Spleen (tissue), 11 donors: ENCODE measurements at regions not wholly inside any gene's neighbourhood (a gene's known extent, or its start where the extent isn't known, plus 50 kb on each side); places are given as distances from the start of the nearest gene placed in this dataset.
A peak's percentile ranks its signal among the peaks of the same experiment; 100 is the strongest.

ENCODE experiments used
- DNase-seq: peaks from one replicate; pipeline ENCODE4 v3.0.0-alpha.2; 2020
- H3K27ac ChIP-seq, 8 donors: fragments of 200-600 bp; sonication (generic) in 7 of 8; 1 replicate in 4 of 8; 2 replicates in 4 of 8; pipeline versions ENCODE4 v1.5.0 to v1.8.0; 2016 to 2021; ENCODE audit warnings: inconsistent platforms in 4 of 8, mild to moderate bottlenecking in 4 of 8, moderate library complexity in 1 of 8
- H3K27me3 ChIP-seq, 7 donors: fragments of 200-600 bp; sonication (generic) in 6 of 7; replicated peaks in 1 of 7; 1 replicate in 4 of 7; 2 replicates in 3 of 7; pipeline versions ENCODE4 v1.5.0 to v1.8.0; 2016 to 2021; ENCODE audit warnings: inconsistent platforms in 3 of 7, mild to moderate bottlenecking in 1 of 7
- H3K36me3 ChIP-seq, 6 donors: fragments of 200-600 bp; sonication (generic) in 5 of 6; 1 replicate in 4 of 6; 2 replicates in 2 of 6; pipeline versions ENCODE4 v1.5.0 to v1.8.0; 2016 to 2021; ENCODE audit warnings: inconsistent platforms in 2 of 6
- H3K4me1 ChIP-seq, 6 donors: fragments of 200-600 bp; sonication (generic) in 5 of 6; 1 replicate in 3 of 6; 2 replicates in 3 of 6; pipeline versions ENCODE4 v1.5.0 to v1.8.0; 2016 to 2021; ENCODE audit warnings: inconsistent platforms in 3 of 6
- H3K4me3 ChIP-seq, 8 donors: fragments of 200-600 bp; sonication (generic) in 7 of 8; 1 replicate in 4 of 8; 2 replicates in 4 of 8; pipeline versions ENCODE4 v1.5.0 to v1.8.0; 2016 to 2021; ENCODE audit warnings: inconsistent platforms in 4 of 8, mild to moderate bottlenecking in 4 of 8, moderate library complexity in 2 of 8
- H3K9me3 ChIP-seq, 8 donors: fragments of 200-600 bp; sonication (generic) in 7 of 8; 1 replicate in 4 of 8; 2 replicates in 4 of 8; pipeline versions ENCODE4 v1.5.0 to v1.8.0; 2016 to 2021; ENCODE audit warnings: inconsistent platforms in 4 of 8
- POLR2A ChIP-seq, 3 donors: fragments of 450-650 bp; IDR thresholded peaks; one replicate each; pipeline ENCODE4 v1.5.1; 2017; ENCODE audit warnings: antibody characterized with exemption in 3 of 3, mild to moderate bottlenecking in 1 of 3
- POLR2AphosphoS5 ChIP-seq, 3 donors: sonication (generic); formaldehyde crosslinking; IDR thresholded peaks; one replicate each; pipeline ENCODE4 v1.5.1; 2017; ENCODE audit warnings: antibody characterized with exemption in 3 of 3
- WGBS, 5 donors: extraction: QIAGEN DNeasy Blood & Tissue Kit in 3 of 5; methylation state at CpG; one replicate each; pipeline versions ENCODE4 v1.1.5 to v1.1.7; 2013 to 2018; 5-methylcytosine and 5-hydroxymethylcytosine counted together
- intact Hi-C: fragments of 100-400 bp; cut with DNase I; formaldehyde crosslinking; loops from one replicate; pipeline ENCODE4 v1.15.0; 2023; ENCODE audit warnings: low total_unique reads
- TF ChIP-seq, protein P1 (sequence below), 11 experiments: fragments of 200-600 bp in 7 of 11; fragments of 450-650 bp in 4 of 11; sonication (generic) in 4 of 11; IDR thresholded peaks in 8 of 11; conservative IDR thresholded peaks in 3 of 11; 1 replicate in 7 of 11; 2 replicates in 4 of 11; pipeline versions ENCODE4 v1.4.0 to v1.8.0; 2016 to 2021; ENCODE audit warnings: antibody characterized with exemption in 11 of 11, inconsistent platforms in 4 of 11, mild to moderate bottlenecking in 1 of 11
- donor health status: healthy with polysubstance abuse.
- donor health status: DM: no; HTN: no; CAD: no; lungs with moderate emphysema.
- donor health status: DM: no; HTN: no; CAD: no.
- donor health status: Bipolar disorder and iron deficiency.
- donor health status: healthy.
- donor health status: DM: no; HTN: no; CAD: no.
- donor health status: DM: yes; HTN: yes; CAD: no.

GRCh38 chr1:83625646-83626045 is 373.3 kb downstream of the TTLL7 start:
- peaks cover 0 to 10% (median 0%) of the 10 kb centered on the region in 8 donors for H3K9me3 ChIP-seq
- 88 to 95% (median 88%) methylated on average over 3 of the region's 3 CpGs for WGBS, 5 donors
- intact Hi-C loops: no loop called here

DNA sequence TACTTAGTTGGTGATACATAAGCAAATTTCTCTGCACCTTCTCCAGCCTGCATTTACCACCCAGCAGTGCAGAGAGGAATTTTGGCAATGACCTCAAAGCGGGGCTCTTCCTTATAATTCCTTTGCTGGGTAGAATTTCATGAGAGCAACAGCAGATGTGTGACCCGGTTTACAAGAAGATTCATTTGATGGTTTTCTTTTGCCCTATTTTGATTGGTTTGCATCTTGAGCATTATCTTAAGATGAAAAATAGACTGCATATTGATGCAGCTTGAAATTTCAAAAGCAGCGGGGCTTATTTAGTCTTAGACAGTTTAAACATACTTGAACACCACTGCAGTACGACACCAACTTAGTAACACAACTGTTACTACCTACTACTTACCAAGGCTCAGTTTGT is 378.9 kb downstream of the TTLL7 start:
- DNase-seq: no peak
- no peaks in the 10 kb centered on the region for H3K4me1 ChIP-seq
- H3K27ac ChIP-seq: no peak overlapping the region
- intact Hi-C loops: no loop called here
- no peak overlapping the region for H3K4me3 ChIP-seq
- H3K9me3 ChIP-seq: no peaks in the 10 kb centered on the region
- 86 to 95% (median 91%) methylated on average over 4 of the region's 4 CpGs for WGBS, 5 donors
- no peaks in the 10 kb centered on the region for H3K36me3 ChIP-seq
- no peak for TF ChIP-seq POLR2A (IDR thresholded peaks at IDR 0.05)
- TF ChIP-seq, protein P1, sequence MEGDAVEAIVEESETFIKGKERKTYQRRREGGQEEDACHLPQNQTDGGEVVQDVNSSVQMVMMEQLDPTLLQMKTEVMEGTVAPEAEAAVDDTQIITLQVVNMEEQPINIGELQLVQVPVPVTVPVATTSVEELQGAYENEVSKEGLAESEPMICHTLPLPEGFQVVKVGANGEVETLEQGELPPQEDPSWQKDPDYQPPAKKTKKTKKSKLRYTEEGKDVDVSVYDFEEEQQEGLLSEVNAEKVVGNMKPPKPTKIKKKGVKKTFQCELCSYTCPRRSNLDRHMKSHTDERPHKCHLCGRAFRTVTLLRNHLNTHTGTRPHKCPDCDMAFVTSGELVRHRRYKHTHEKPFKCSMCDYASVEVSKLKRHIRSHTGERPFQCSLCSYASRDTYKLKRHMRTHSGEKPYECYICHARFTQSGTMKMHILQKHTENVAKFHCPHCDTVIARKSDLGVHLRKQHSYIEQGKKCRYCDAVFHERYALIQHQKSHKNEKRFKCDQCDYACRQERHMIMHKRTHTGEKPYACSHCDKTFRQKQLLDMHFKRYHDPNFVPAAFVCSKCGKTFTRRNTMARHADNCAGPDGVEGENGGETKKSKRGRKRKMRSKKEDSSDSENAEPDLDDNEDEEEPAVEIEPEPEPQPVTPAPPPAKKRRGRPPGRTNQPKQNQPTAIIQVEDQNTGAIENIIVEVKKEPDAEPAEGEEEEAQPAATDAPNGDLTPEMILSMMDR (IDR thresholded peaks at IDR 0.05 in 8 of 11, conservative IDR thresholded peaks at IDR 0.05 in 3 of 11): no peak
- TF ChIP-seq POLR2AphosphoS5 (IDR thresholded peaks at IDR 0.05): no peak
- H3K27me3 ChIP-seq: no peaks in the 10 kb centered on the region

More at GRCh38 chr1:83625646-83626045, 373.3 kb downstream of the TTLL7 start:
- Histone ChIP-seq H3K27me3 (no peaks in the 10 kb centered on the region), H3K4me1 (no peaks in the 10 kb centered on the region), H3K4me3 (no peak overlapping the region), H3K36me3 (no peaks in the 10 kb centered on the region), H3K27ac (no peak overlapping the region)
- TF ChIP-seq, protein P1 (IDR thresholded peaks at IDR 0.05 in 8 of 11, conservative IDR thresholded peaks at IDR 0.05 in 3 of 11): no peak
- TF ChIP-seq POLR2AphosphoS5 (IDR thresholded peaks at IDR 0.05) (no peak), POLR2A (IDR thresholded peaks at IDR 0.05) (no peak)
- DNase-seq: no peak

GRCh38 chr1:83619170-83619896 is 379.6 kb downstream of the TTLL7 start:
- Histone ChIP-seq H3K4me3 (no peak overlapping the region), H3K36me3 (no peaks in the 10 kb centered on the region), H3K27me3 (no peaks in the 10 kb centered on the region), H3K4me1 (no peaks in the 10 kb centered on the region), H3K9me3 (no peaks in the 10 kb centered on the region), H3K27ac (no peak overlapping the region)
- intact Hi-C loops: no loop called here
- DNase-seq: no peak
- TF ChIP-seq POLR2A (IDR thresholded peaks at IDR 0.05): no peak
- TF ChIP-seq POLR2AphosphoS5 (IDR thresholded peaks at IDR 0.05): no peak
- TF ChIP-seq, protein P1 (IDR thresholded peaks at IDR 0.05 in 8 of 11, conservative IDR thresholded peaks at IDR 0.05 in 3 of 11): no peak
- 18 to 35% (median 29%) methylated on average over 2 of the region's 2 CpGs for WGBS, 5 donors

DNA sequence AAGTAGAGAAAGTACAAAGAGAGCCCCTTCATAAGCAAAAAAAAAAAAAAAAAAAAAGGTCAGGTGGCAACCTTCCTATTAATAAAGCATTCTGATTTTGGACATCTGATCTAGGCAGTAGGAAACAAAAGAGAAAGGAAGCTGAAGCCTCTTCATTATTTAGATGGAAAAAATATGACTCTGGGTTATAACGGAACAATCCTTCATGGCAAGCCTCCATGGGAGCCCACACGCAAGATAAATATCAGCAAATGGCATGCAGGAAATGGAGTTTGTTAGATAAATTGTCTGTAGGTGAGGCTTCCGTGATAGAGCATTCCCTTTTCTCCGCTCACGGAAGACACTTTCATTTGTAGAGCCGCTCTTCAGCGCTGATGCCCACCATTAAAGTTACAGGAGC is 381.0 kb downstream of the TTLL7 start:
- Histone ChIP-seq H3K27ac (no peak overlapping the region), H3K27me3 (no peaks in the 10 kb centered on the region), H3K4me1 (no peaks in the 10 kb centered on the region), H3K4me3 (peak overlapping the region in 1 of 8 donors; percentile 11), H3K36me3 (no peaks in the 10 kb centered on the region), H3K9me3 (no peaks in the 10 kb centered on the region)
- DNase-seq: no peak
- intact Hi-C loops: no loop called here
- WGBS, 5 donors: 75 to 89% (median 80%) methylated on average over 7 of the region's 7 CpGs
- TF ChIP-seq POLR2AphosphoS5 (IDR thresholded peaks at IDR 0.05) (no peak), POLR2A (IDR thresholded peaks at IDR 0.05) (no peak)
- TF ChIP-seq, protein P1 (IDR thresholded peaks at IDR 0.05 in 8 of 11, conservative IDR thresholded peaks at IDR 0.05 in 3 of 11): no peak
